GM19240 (cell line): ENCODE measurements at regions not wholly inside any gene's neighbourhood (a gene's known extent, or its start where the extent isn't known, plus 50 kb on each side); places are given as distances from the start of the nearest gene placed in this dataset.
A peak's percentile ranks its signal among the peaks of the same experiment; 100 is the strongest.
"Not testable (repeated sequence)": the region's sequence is repeated elsewhere in the genome, so short reads cannot be mapped to it uniquely, and the experiment has no call there.

ENCODE experiments used
- DNase-seq: peaks from one replicate; pipeline ENCODE4 v3.0.0; 2011; ENCODE audit warnings: low spot score; ENCODE audit not compliant: insufficient read length

GRCh38 chr1:181949500-181949899 is 112.0 kb downstream of the ZNF648 start:
- no peak for DNase-seq

DNA sequence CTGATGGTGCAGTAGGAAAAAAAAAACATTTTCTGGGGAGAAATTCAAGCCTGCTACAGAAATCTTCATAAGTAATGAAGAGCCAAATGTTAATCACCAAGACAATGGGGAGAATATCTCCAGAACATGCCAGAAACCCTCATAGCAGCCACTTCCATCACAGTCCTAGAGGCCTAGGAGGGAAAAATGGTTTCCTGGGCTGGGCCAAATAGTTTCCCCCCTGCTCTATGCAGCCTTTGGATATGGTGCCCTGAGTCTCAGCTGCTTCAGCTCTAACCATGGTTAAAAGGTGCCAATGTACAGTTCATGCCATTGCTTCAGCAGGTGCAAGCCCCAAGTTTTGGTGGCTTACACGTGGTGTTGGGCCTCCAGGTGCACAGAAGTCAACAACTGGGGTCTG is 113.1 kb downstream of the ZNF648 start:
- DNase-seq: no peak

GRCh38 chr1:181947441-181947840 is 114.1 kb downstream of the ZNF648 start:
- no peak for DNase-seq

DNA sequence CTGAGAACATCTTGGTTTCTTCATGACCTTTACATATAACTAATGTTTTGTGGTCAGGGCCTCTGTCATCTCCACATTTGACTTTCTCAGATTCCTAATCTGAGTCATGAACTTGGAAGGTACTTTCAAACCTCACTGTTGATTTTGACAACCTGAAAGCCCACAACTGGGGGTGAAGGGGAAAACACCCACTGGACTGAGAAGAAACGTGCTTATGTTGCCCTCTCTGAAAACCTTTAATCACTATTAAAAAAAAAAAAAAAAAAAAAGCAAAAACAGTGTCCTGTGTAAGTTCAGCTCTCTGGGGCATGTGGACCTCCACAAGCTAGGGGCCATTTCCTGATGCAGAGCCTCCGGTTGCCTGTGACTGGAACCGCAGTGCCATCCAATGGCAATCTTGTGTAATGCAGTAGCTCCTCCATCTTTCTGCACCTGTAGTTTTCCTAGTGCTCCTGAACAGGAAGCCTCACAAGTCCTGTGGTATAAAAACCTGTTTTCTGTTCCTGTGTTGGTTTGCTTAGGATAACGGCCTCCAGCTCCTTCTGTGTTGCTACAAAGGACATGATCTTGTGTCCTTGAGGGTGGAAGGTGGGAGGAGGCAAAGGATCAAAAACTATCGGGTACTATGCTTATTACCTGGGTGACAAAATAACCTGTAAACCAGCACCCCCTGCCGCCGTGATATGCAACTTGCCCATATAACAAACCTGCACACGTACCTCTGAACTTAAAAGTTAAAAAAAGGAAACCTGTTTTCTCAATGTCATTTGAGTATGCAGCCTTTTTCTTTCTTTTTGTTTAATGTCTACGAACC is 124.5 kb downstream of the ZNF648 start:
- peak; percentile 53 for DNase-seq

DNA sequence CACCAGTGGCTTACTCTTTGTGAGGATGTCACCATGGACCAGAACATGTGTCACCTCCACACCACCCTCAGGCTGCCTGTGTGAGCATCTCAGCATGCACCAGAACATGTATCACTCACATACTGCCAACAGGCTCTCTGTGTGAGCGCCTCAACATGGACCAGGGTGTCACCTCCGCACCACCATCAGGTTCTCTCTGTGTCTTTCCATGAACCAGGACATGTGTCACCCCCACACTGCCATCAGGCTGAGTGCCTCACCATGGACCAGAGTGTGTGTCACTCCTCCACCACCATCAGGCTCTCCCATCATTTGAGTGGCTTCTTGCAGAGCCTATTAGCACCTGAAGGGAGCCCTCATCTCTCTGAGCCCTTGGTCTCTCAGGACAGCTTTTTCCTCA is 125.2 kb downstream of the ZNF648 start:
- DNase-seq: no peak

- DNase-seq: no peak
Observed at GRCh38 chr1:181931873-181932272, 129.6 kb downstream of the ZNF648 start.

GRCh38 chr1:181930187-181930586 is 131.3 kb downstream of the ZNF648 start:
- no peak for DNase-seq

GRCh38 chr1:181926697-181927096 is 134.8 kb downstream of the ZNF648 start:
- DNase-seq: no peak

GRCh38 chr1:181924034-181924433 is 137.5 kb downstream of the ZNF648 start:
- not testable (repeated sequence) for DNase-seq

GRCh38 chr1:181919542-181919941 is 142.0 kb downstream of the ZNF648 start:
- no peak for DNase-seq

GRCh38 chr1:181918880-181919525 is 142.5 kb downstream of the ZNF648 start:
- DNase-seq: no peak

- DNase-seq: no peak
Observed at GRCh38 chr1:181911715-181912114, 149.8 kb downstream of the ZNF648 start.

- DNase-seq: no peak
Observed at GRCh38 chr1:181910905-181911304, 150.6 kb downstream of the ZNF648 start.

DNA sequence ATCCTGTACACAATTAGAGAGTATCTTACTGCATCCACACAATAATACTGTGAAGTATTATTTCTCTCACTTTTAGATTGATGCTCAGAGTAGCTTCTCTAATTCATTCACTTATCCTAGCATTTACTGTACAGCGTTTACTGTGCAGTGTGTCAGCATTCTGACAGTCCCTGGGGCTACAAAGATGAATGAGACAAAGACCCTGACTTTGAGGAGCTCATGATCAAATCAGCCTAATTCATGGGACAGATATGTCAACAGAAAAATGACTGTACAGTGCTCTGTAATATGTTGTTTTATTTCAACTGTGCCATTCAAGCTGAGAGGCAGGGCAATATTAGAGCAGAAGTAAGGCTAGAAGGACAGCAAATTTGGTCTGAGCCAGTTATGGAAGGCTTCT is 152.5 kb downstream of the ZNF648 start:
- no peak for DNase-seq

GRCh38 chr1:181906631-181907030 is 154.9 kb downstream of the ZNF648 start:
- DNase-seq: no peak

DNA sequence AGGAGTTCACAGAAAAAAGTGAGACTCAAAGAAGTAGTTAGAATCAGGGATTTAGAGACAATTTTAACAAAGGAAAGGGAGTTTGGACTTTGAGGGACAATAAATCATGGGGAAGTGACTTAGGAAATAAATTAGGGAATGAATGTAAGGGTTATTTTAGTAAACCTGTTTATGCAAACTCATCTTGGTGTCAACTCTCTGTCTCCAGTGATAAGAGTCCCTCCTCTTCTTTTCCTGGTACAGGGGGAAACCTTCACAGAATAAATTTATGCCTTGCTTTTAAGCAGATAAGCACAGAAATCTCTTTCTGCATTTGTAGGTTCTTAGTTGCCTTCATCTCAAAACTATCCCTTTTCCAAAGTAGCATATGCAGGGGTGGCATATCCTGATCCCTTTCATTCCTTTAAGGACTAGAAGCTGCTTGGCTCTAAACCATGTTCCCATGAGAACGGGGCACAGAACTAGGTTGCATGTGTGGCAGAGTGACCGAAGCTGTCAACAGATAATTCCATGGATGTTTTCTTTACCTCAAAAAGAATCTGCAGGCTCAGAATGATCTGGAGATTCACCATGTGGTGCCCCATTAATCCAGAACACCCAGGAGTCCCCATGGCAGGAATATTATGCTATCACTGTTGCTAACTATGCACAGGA is 155.4 kb downstream of the ZNF648 start:
- DNase-seq: no peak

DNA sequence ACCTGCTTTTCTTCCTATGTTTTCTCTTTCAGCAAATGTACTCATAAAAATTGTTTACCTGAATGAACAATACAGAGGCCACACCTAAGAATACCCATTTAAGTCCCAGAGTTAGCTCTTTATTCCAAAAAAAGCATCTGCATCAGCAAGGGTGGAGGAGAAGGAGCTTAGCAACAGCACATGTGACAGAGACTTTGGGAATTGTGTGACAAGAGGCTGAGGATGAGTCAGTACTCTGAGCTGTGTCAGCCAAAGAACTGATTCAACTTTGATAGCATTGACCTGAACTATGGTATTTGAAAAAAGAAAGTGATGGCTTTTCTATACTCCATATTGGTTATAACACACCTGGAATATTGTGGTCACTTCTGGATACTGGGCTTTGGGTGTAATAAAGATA is 162.7 kb downstream of the ZNF648 start:
- no peak for DNase-seq

- DNase-seq: no peak
Observed at GRCh38 chr1:181896824-181897223, 164.7 kb downstream of the ZNF648 start.

DNA sequence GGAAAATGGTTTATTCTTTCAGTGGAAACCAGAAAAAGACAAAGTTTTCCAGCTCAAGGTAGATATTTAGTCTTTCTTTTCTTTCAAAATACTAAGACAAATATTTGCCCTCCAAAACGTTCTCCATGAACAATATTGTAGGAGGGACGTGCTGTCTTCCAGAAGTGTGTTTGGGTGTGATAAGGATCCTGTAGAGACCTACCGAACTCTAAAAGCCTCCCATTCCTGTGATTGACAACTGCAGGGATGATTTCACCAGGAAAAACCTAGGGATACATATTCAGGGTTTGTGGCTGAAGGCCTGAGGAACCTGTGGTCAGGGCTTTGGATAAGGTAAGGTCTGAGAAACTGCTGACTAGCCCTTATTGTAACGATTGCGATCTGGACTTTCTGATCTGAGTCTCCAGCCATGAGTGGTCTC is 167.1 kb downstream of the ZNF648 start:
- no peak for DNase-seq

DNA sequence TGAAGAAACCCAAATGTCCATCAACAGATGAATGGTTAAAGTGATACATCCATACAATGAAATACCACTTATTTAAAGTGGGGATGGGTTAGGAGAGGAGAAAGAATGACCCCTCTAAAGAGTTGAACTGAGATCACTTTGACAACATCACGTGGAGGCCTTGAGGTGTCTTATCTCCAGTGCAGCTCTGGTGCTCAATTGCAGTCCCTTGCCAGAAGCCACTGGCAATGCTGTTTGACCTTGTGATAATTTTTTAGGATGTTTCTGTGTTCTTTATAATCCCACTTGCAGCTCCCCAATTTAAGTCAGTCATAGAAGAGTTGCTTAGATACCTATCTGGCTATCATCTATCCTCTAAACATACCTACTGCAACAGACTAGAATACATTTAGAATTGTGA is 167.6 kb downstream of the ZNF648 start:
- DNase-seq: no peak

DNA sequence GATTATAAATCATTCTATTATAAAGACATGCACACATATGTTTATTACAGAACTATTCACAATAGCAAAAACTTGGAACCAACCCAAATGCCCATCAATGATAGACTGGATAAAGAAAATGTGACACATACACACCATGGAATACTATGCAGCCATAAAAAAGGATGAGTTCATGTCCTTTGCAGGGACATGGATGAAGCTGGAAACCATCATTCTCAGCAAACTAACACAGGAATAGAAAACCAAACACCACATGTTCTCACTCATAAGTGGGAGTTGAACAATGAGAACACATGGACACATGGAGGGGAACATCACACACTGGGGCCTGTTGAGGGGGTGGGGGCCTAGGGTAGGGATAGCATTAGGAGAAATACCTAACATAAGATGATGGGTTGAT is 168.4 kb downstream of the ZNF648 start:
- DNase-seq: not testable (repeated sequence)

DNA sequence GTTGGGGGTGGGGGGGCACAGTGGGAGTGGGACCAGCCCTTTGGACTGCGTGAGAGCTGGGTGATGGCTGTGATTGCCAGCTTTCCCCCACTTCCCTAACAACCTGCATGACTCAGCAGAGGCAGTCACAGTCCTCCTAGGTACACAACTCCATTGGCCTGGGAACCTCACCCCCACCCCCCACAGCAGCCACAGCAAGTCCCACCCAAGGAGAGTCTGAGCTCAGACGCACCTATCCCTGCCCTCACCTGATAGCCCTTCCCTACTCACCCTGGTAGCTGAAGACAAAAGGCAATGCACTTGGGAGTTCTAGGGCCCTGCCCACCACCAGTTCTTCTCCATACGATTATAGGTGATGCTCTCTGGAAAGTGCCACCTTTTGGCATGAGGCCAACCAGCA is 188.9 kb downstream of the ZNF648 start:
- DNase-seq: no peak
